HFFc6 (cell line): ENCODE measurements at regions not wholly inside any gene's neighbourhood (a gene's known extent, or its start where the extent isn't known, plus 50 kb on each side); places are given as distances from the start of the nearest gene placed in this dataset.

ENCODE experiments used
- DNase-seq: peaks from one replicate; pipeline ENCODE4 v3.0.0-alpha.2; 2018
- H3K27ac Mint-ChIP-seq: 2 replicates; pipeline ENCODE4 v1.8.0; 2020; ENCODE audit warnings: mild to moderate bottlenecking, mixed read lengths
- H3K27me3 Mint-ChIP-seq: 2 replicates; pipeline ENCODE4 v1.8.0; 2021; ENCODE audit warnings: mild to moderate bottlenecking, moderate library complexity, mixed read lengths; ENCODE audit not compliant: insufficient read depth
- H3K36me3 Mint-ChIP-seq: 2 replicates; pipeline ENCODE4 v1.8.0; 2021; ENCODE audit warnings: low read depth, mixed read lengths
- H3K4me1 Mint-ChIP-seq: 2 replicates; pipeline ENCODE4 v1.8.0; 2020; ENCODE audit warnings: low read depth, mixed read lengths
- H3K4me3 Mint-ChIP-seq: 2 replicates; pipeline ENCODE4 v1.8.0; 2020; ENCODE audit warnings: mild to moderate bottlenecking, moderate library complexity, mixed read lengths
- H3K9me3 Mint-ChIP-seq: 2 replicates; pipeline ENCODE4 v1.8.0; 2020; ENCODE audit warnings: mild to moderate bottlenecking, mixed read lengths
- CTCF ChIP-seq: fragments of 200-600 bp; sonication (generic); IDR thresholded peaks from 2 replicates; pipeline ENCODE4 v1.5.0; 2021; ENCODE audit warnings: antibody characterized with exemption, mild to moderate bottlenecking

- Mint-ChIP-seq H3K27me3 (no peaks in the 10 kb centered on the region), H3K4me3 (no peak overlapping the region), H3K36me3 (no peaks in the 10 kb centered on the region), H3K4me1 (no peaks in the 10 kb centered on the region), H3K9me3 (peaks cover 24% of the 10 kb centered on the region), H3K27ac (no peak overlapping the region)
- no peak for TF ChIP-seq CTCF
- DNase-seq = no peak
Measured at GRCh38 chr6:102995491-102995890, 1602.0 kb downstream of the GRIK2 start.

GRCh38 chr6:102994866-102995265 lies 1601.4 kb downstream of the GRIK2 start:
- Mint-ChIP-seq H3K4me1 (no peaks in the 10 kb centered on the region), H3K9me3 (peaks cover 19% of the 10 kb centered on the region), H3K27ac (no peak overlapping the region), H3K27me3 (no peaks in the 10 kb centered on the region), H3K36me3 (no peaks in the 10 kb centered on the region), H3K4me3 (no peak overlapping the region)
- TF ChIP-seq CTCF = no peak
- no peak for DNase-seq

- Mint-ChIP-seq H3K4me1 (no peaks in the 10 kb centered on the region), H3K4me3 (no peak overlapping the region), H3K9me3 (peaks cover 17% of the 10 kb centered on the region), H3K27me3 (no peaks in the 10 kb centered on the region), H3K27ac (no peak overlapping the region), H3K36me3 (no peaks in the 10 kb centered on the region)
- DNase-seq = no peak
- TF ChIP-seq CTCF = no peak
Measured at GRCh38 chr6:102986086-102986485, 1592.6 kb downstream of the GRIK2 start.

GRCh38 chr6:102984357-102984756 lies 1590.8 kb downstream of the GRIK2 start:
- no peak for TF ChIP-seq CTCF
- Mint-ChIP-seq H3K36me3 (no peaks in the 10 kb centered on the region), H3K4me3 (no peak overlapping the region), H3K4me1 (no peaks in the 10 kb centered on the region), H3K27ac (no peak overlapping the region), H3K27me3 (no peaks in the 10 kb centered on the region), H3K9me3 (peaks cover 11% of the 10 kb centered on the region)
- no peak for DNase-seq

GRCh38 chr6:102981490-102982015 lies 1588.0 kb downstream of the GRIK2 start:
- TF ChIP-seq CTCF = no peak
- Mint-ChIP-seq H3K4me3 (no peak overlapping the region), H3K4me1 (no peaks in the 10 kb centered on the region), H3K27ac (no peak overlapping the region), H3K27me3 (no peaks in the 10 kb centered on the region), H3K36me3 (no peaks in the 10 kb centered on the region), H3K9me3 (peaks cover 35% of the 10 kb centered on the region)
- no peak for DNase-seq

GRCh38 chr6:102980951-102981350 lies 1587.4 kb downstream of the GRIK2 start:
- Mint-ChIP-seq H3K9me3 (peaks cover 41% of the 10 kb centered on the region), H3K36me3 (no peaks in the 10 kb centered on the region), H3K27me3 (no peaks in the 10 kb centered on the region), H3K4me3 (no peak overlapping the region), H3K27ac (no peak overlapping the region), H3K4me1 (no peaks in the 10 kb centered on the region)
- no peak for DNase-seq
- no peak for TF ChIP-seq CTCF
